Astrocyte (in vitro differentiated cells and primary cell): ENCODE measurements at regions not wholly inside any gene's neighbourhood (a gene's known extent, or its start where the extent isn't known, plus 50 kb on each side); places are given as distances from the start of the nearest gene placed in this dataset.

Source experiments
- CTCF ChIP-seq: IDR thresholded peaks from 2 replicates; pipeline ENCODE4 v1.5.1; 2011; ENCODE audit warnings: low read depth, mild to moderate bottlenecking, inconsistent platforms, low read length, moderate library complexity; ENCODE audit not compliant: insufficient read depth
- EZH2 ChIP-seq: IDR thresholded peaks from 2 replicates; pipeline ENCODE4 v1.6.1; 2012; ENCODE audit warnings: mild to moderate bottlenecking, low read length, inconsistent platforms; ENCODE audit not compliant: insufficient read depth

- no peak for TF ChIP-seq CTCF
- no peak for TF ChIP-seq EZH2
Observed at GRCh38 chr9:28155671-28156070, 582.4 kb upstream of the C9orf72 start.
